Fibroblast of the conjunctiva (primary cell): ENCODE measurements at regions not wholly inside any gene's neighbourhood (a gene's known extent, or its start where the extent isn't known, plus 50 kb on each side); places are given as distances from the start of the nearest gene placed in this dataset.

Experiments used
- DNase-seq: peaks from one replicate; pipeline ENCODE4 v3.0.0-alpha.2; 2010; ENCODE audit warnings: low read depth

DNA sequence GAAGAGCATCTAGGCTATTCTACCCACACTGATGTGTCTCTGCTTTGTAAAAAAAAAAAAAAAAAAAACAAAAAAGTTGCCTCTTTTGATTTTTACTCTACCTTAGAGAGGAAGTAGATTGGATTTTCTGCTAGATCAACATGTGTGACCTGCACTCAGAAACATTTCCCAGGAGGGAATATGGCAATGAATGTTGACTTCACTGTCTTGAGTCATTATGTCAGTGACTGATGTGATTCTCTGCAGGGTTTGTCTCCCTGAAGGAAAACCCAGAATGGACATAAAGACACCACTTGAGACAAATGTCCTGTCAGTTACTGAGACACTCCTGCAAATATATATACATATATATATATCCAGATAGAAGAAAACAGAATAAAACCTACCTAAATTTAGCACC lies 370.3 kb downstream of the BMPER start:
- DNase-seq = no peak

GRCh38 chr7:34277016-34277802 lies 371.9 kb downstream of the BMPER start:
- no peak for DNase-seq

GRCh38 chr7:34277803-34278199 lies 372.5 kb downstream of the BMPER start:
- DNase-seq = no peak

- no peak for DNase-seq
Measured at GRCh38 chr7:34281260-34281659, 375.9 kb downstream of the BMPER start.

GRCh38 chr7:34282271-34282670 lies 375.7 kb upstream of the NPSR1 start:
- DNase-seq = no peak

- DNase-seq = no peak
Measured at GRCh38 chr7:34296663-34297062, 361.4 kb upstream of the NPSR1 start.

GRCh38 chr7:34298492-34299013 lies 359.5 kb upstream of the NPSR1 start:
- no peak for DNase-seq

DNA sequence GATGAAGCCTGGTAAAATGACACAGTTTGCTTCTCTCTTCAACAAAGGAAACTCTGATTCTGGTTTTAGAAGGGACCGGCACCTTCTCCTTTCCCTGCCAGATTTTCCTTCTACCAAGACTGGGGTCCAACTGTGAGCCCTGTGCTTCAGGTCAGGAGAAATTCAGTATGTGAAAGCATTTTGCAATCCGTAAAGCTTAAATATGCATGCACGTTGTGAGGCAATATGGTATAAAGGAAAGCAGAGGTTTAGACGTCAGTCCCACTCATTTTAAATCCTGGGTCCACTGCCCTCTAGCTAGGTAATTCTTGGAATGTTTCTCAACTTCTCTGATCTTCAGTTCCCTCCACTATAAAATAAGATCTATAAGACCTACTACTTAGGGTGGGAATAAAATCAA lies 359.0 kb upstream of the NPSR1 start:
- no peak for DNase-seq

GRCh38 chr7:34307540-34307939 lies 350.5 kb upstream of the NPSR1 start:
- DNase-seq = no peak

- no peak for DNase-seq
Measured at GRCh38 chr7:34308595-34308994, 349.4 kb upstream of the NPSR1 start.

- DNase-seq = no peak
Measured at GRCh38 chr7:34309116-34309515, 348.9 kb upstream of the NPSR1 start.

DNA sequence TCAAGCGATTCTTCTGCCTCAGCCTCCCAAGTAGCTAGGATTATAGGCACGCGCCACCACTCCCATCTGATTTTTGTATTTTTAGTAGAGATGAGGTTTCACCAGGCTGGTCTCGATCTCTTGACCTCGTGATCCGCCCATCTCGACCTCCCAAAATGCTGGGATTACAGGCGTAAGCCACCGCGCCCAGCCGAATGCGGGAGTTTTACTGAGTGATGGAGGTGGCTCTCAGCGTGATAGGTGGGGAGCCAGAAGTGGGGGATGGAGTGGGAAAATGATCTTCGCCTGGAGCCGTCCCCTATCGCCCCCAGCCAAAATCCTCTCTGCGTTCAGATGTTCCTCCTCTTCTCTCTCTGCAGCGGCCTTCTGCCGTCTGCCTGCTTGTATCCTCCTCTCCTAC lies 348.4 kb upstream of the NPSR1 start:
- DNase-seq = no peak

DNA sequence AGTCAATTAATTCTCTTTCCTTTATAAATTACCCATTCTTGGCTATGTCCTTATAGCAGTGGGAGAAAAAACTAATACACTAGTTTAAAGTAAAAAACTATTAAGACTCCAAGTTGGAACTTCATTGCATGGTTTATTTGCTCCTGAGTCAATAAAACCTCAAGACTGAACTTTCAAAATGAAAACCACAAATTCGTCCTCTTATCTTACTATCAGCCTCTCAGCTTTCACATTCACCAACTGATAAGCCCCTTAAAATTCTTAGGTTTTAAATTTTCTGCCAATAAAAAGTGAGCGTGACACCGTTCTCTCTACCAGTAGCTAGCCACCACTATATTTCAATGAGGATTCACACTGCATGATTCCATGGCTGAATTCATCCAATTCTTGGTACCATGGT lies 346.4 kb upstream of the NPSR1 start:
- no peak for DNase-seq

- no peak for DNase-seq
Measured at GRCh38 chr7:34312624-34313023, 345.4 kb upstream of the NPSR1 start.

GRCh38 chr7:34313289-34313688 lies 344.7 kb upstream of the NPSR1 start:
- DNase-seq = no peak

DNA sequence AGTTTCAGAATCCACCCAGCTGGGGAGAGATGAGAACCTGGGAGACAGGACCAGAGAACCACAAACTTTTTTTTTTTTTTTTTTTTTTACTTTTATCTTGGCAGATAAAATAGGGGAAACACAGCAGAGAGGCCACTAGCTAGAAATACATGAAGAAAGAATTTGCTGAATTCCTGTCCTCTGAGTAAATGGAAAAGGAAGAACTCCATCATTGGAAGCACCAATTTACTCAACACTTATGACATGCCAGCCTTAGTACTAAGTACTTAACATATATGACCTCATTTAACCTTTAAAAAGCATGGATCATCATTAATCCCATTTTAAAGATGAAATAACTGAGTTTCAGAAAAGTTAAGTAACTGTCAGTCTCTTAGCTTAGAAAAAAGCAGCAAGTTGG lies 343.0 kb upstream of the NPSR1 start:
- peak; percentile 22 for DNase-seq

- DNase-seq = no peak
Measured at GRCh38 chr7:34317039-34317438, 341.0 kb upstream of the NPSR1 start.

- DNase-seq = no peak
Measured at GRCh38 chr7:34320412-34320811, 337.6 kb upstream of the NPSR1 start.

DNA sequence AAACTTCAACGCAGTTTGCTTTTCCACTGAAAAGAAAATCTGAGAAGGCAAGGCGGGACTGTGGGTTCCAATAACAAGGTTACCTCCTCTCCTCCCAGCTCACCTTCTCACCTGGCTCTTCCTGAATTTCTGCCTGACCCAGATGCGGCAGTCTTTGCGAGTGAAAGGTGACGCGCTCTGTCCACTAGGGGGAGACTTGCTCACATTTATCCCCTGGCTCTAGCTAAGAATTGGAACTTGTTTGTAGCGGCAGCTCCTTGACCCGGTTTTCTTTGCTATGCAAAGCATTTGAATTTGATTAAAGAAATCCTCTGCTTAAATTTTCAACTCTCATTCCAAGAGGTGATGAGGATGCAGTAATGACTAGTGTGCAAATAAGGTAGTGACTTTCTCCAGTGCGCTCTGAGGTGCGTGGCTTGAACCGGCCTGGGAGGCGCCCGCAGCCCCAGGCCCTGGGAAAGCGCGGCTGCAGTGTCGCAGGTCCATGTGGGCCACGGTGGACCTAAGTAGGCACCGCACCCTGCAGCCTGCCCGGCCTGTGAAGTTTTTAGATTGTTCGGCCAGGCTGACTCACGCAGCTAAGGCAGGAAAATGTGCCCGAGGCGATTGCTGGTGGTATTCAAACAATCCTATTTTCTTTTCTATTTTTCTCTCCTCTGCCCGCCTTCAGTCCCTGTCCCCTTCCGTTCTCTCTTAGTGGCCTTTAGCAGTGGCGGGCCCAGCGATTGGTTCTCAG lies 336.9 kb upstream of the NPSR1 start:
- DNase-seq = peak; percentile 50

DNA sequence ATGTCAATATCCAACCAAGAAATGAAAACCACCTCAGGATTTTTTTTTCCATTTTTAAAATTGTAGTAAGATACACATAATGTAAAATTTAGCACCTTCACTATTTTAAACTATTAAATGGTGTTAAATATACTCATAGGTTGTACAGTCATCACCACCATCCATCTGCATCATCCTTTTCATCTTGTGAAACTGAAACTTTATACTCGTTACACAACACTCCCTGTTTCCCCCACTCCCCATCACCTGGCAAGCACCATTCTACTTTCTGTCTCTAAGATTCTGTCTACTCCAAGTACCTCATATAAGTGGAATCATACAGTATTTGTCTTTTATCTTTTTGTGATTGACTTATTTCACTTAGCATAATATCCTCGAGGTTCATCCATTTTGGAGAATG lies 335.2 kb upstream of the NPSR1 start:
- DNase-seq = no peak

GRCh38 chr7:34327681-34328080 lies 330.3 kb upstream of the NPSR1 start:
- DNase-seq = no peak

GRCh38 chr7:34330308-34330707 lies 327.7 kb upstream of the NPSR1 start:
- no peak for DNase-seq

DNA sequence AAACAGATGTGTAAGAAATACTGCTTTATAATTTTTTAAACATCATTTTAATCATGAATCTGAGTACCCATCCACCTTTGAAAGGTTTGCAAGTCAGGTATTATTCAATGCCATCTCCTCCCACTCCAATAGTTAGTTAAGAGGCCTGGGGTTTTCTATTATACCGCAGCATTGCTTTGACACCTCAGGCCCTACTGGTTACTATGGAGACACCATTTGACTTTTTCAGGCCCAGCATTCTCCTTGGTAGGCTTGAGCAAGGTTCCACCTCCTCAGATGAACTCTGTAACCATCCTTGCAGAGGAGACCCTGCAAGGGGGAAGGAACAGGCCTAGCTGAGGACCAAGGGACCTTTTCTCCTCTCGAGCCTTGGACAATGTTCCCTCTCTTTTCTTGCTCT lies 326.9 kb upstream of the NPSR1 start:
- no peak for DNase-seq
